Body of pancreas (tissue), 4 donors: ENCODE measurements at regions not wholly inside any gene's neighbourhood (a gene's known extent, or its start where the extent isn't known, plus 50 kb on each side); places are given as distances from the start of the nearest gene placed in this dataset. TPM values are rescaled to one million over a fixed set of nuclear protein-coding genes. Genes with fewer than 3 reads are reported as not detected.

Experiments
- ATAC-seq: fragments of 150-250 bp; one replicate; pipeline ENCODE4 v1.9.1; 2016
- DNase-seq, 4 donors: peaks; one replicate each; pipeline ENCODE4 v3.0.0-alpha.2; 2019
- H3K27ac ChIP-seq, 4 donors: fragments of 200-600 bp; sonication (generic); 1 replicate in 3 of 4; 2 replicates in 1 of 4; pipeline versions ENCODE4 v1.5.1 to v1.6.1; 2016 to 2019; ENCODE audit warnings: mild to moderate bottlenecking in 1 of 4, mixed read lengths in 1 of 4, moderate library complexity in 1 of 4
- H3K27me3 ChIP-seq, 2 donors: fragments of 200-600 bp; sonication (generic); one replicate each; pipeline ENCODE4 v1.6.0; 2016; ENCODE audit warnings: mild to moderate bottlenecking in 1 of 2
- H3K36me3 ChIP-seq, 2 donors: fragments of 200-600 bp; sonication (generic); replicated peaks in 1 of 2; 2 replicates each; pipeline ENCODE4 v1.5.1; 2016; ENCODE audit warnings: low read depth in 2 of 2; ENCODE audit not compliant: insufficient read depth in 1 of 2
- H3K4me1 ChIP-seq: fragments of 200-600 bp; sonication (generic); one replicate; pipeline ENCODE4 v1.6.0; 2016
- H3K4me3 ChIP-seq, 2 donors: fragments of 200-600 bp; sonication (generic); 1 replicate in 1 of 2; 2 replicates in 1 of 2; pipeline ENCODE4 v1.5.1; 2016 to 2019
- H3K9me3 ChIP-seq, 3 donors: fragments of 200-600 bp; sonication (generic); 1 replicate in 2 of 3; 2 replicates in 1 of 3; pipeline ENCODE4 v1.5.1; 2016
- POLR2A ChIP-seq, 3 donors: fragments of 450-650 bp; IDR thresholded peaks; one replicate each; pipeline ENCODE4 v1.6.1; 2016; ENCODE audit warnings: antibody characterized with exemption in 3 of 3, mild to moderate bottlenecking in 2 of 3
- WGBS, 2 donors: methylation state at CpG; one replicate each; pipeline ENCODE4 v1.1.5; 2017; 5-methylcytosine and 5-hydroxymethylcytosine counted together
- intact Hi-C: fragments of 100-400 bp; cut with DNase I; formaldehyde crosslinking; loops from one replicate; pipeline ENCODE4 v1.15.1; 2023
- small RNA-seq: library from RNA; depleted of rRNA; stranded (forward); fragments of <200 nt; gene quantifications from one replicate; pipeline ENCODE3, GENCODE V24; 2016
- TF ChIP-seq, protein P1 (sequence below), 7 experiments: fragments of 450-650 bp in 4 of 7; fragments of 200-600 bp in 3 of 7; sonication (generic) in 3 of 7; IDR thresholded peaks; one replicate each; pipeline ENCODE4 v1.5.1; 2016 to 2019; ENCODE audit warnings: antibody characterized with exemption in 7 of 7

DNA sequence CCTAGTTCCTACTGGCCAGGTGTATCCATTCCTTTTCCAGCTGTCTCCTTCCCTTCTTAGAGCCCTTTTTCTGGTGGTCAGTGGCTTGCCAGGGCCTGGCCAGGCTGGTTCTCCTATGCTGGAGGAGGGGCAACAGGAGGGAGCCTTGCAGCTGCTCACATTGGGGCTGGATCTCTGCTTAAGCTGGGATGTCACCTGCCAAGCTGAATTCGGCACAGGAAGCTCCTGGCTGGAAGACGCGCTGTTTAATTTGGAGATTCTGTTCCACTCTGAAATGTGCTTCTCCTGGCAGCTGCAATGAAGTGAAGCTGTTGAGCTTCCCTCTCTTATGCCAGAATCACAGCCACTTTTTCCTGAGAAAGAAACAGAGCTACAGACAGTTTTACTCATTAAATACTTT lies 56.0 kb upstream of the POU3F1 start:
- Histone ChIP-seq H3K36me3 (no peaks in the 10 kb centered on the region), H3K4me3 (no peak overlapping the region), H3K27ac (no peak overlapping the region), H3K4me1 (no peaks in the 10 kb centered on the region), H3K9me3 (no peaks in the 10 kb centered on the region), H3K27me3 (no peaks in the 10 kb centered on the region)
- DNase-seq (no peak), ATAC-seq (no peak)
- intact Hi-C loops: no loop called here
- 70 to 86% methylated on average over 3 of the region's 3 CpGs for WGBS, 2 donors
- TF ChIP-seq POLR2A (IDR thresholded peaks at IDR 0.05): no peak
- TF ChIP-seq, protein P1, sequence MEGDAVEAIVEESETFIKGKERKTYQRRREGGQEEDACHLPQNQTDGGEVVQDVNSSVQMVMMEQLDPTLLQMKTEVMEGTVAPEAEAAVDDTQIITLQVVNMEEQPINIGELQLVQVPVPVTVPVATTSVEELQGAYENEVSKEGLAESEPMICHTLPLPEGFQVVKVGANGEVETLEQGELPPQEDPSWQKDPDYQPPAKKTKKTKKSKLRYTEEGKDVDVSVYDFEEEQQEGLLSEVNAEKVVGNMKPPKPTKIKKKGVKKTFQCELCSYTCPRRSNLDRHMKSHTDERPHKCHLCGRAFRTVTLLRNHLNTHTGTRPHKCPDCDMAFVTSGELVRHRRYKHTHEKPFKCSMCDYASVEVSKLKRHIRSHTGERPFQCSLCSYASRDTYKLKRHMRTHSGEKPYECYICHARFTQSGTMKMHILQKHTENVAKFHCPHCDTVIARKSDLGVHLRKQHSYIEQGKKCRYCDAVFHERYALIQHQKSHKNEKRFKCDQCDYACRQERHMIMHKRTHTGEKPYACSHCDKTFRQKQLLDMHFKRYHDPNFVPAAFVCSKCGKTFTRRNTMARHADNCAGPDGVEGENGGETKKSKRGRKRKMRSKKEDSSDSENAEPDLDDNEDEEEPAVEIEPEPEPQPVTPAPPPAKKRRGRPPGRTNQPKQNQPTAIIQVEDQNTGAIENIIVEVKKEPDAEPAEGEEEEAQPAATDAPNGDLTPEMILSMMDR (IDR thresholded peaks at IDR 0.05): no peak

DNA sequence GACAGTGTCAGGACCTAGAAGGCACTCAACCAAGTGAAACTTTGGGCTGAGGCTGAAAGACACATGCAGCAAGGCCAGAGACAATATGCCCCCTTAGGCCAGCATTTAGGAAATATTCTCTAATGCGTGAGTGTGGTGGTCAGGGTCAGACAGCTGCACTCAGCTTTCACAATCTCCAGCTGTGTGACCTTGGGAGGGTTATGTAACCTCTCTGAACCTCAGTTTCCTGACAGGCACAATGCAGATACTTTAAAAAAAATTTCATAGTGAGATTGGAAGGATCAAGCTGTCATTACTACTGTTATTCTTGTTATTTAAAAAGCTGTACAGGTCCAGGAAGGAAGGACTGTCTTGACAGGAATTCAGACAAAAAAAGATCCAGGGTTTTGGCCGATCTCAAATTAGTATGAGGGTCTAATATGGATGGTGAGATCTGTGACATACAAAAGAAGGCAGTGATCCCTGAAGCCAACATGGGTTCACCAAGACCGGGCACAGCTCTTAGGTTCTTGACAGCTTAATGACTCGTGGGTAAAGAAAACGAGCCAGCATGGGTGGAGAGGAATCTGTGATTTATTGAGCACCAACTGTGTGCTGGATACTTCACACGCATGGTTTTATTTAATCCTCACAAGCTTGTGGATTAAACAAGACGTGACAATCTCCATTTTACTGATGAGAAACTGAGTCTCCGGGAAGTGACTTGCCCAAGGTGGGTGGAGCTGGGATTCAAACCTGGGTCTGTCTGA lies 54.6 kb upstream of the POU3F1 start:
- DNase-seq: no peak
- H3K9me3 ChIP-seq: no peaks in the 10 kb centered on the region
- no peaks in the 10 kb centered on the region for H3K4me1 ChIP-seq

DNA sequence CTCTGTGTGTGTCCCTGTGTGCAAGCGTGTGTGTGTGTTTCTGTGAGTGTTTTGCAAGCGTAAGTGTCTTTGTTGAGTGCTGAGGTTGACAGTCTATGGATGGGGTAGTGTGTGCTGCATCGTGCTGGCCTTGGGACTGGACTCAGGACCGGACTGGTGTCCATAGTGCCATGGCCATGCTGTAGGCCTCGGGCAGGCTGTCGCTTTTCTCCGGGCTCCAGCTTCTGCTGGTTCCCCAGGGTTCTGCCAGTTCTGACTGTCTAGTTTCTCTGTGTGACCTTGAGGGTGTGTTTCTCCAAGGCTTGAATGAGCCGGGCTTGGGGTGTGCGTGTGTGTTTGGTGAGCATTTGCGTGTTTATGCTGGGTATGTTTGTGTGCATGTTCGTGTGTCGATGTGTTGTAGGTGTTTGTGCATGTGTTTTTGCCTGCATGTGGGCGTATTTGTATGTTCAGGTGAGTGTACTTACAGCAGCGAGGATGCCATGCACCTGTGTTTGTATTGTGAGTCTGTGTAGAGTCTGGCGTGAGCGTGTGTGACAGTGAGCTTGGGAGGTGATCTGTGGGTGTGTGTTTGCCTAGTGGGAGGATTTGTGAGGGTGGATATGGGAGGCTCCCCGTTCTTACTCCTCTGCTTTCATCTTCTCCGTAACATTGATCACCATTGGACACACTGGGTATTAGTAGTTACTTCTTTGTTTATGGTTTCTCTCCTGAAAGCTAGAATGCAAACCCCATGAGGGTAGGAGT lies 51.7 kb upstream of the POU3F1 start:
- intact Hi-C loops: no loop called here
- Histone ChIP-seq H3K4me3 (no peak overlapping the region), H3K27ac (no peak overlapping the region), H3K4me1 (no peaks in the 10 kb centered on the region), H3K27me3 (no peaks in the 10 kb centered on the region), H3K9me3 (no peaks in the 10 kb centered on the region), H3K36me3 (no peaks in the 10 kb centered on the region)
- TF ChIP-seq, protein P1 (IDR thresholded peaks at IDR 0.05): no peak
- TF ChIP-seq POLR2A (IDR thresholded peaks at IDR 0.05): no peak
- 67 to 68% methylated on average over 18 of the region's 18 CpGs for WGBS, 2 donors
- ATAC-seq: no peak
- no peak for DNase-seq

More for the DNA sequence above, 54.6 kb upstream of the POU3F1 start:
- no peak for ATAC-seq
- WGBS, 2 donors: 81 to 82% methylated on average over 8 of the region's 8 CpGs
- no peak for TF ChIP-seq POLR2A (IDR thresholded peaks at IDR 0.05)
- TF ChIP-seq, protein P1 (IDR thresholded peaks at IDR 0.05): no peak
- intact Hi-C loops: no loop called here
- Histone ChIP-seq H3K4me3 (no peak overlapping the region), H3K27me3 (no peaks in the 10 kb centered on the region), H3K36me3 (no peaks in the 10 kb centered on the region), H3K27ac (no peak overlapping the region)

DNA sequence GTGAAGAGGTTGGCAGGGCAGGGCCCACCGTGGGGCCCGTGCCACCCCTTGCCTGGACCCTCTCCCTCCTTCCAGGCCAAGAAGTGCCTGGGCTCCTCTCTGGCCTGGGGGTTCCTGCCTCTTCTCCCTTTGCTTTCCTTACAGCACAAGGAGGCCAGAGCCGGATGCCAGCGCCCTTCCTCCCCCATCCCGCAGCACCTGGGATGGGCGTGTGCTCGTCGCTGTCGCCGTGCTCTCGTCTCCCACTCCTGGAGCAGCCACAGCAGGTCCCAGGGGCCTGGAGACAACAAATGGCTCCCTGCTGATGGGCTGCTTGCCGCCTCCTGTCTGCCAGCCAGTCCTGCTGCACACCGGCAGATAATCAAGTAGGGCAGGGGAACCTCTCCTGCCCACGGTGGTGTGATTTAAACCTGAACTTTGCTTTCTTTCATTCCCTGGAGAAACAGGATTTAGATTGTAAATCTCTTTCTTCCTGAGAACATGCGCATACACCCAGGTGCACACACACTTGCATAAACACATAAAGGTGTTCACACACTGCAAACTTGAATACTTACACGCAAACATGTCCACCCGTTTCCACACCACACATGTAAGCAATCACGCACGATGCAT lies 50.8 kb upstream of the POU3F1 start:
- Histone ChIP-seq H3K9me3 (no peaks in the 10 kb centered on the region), H3K4me1 (no peaks in the 10 kb centered on the region), H3K4me3 (no peak overlapping the region), H3K27me3 (no peaks in the 10 kb centered on the region), H3K27ac (no peak overlapping the region), H3K36me3 (no peaks in the 10 kb centered on the region)
- WGBS, 2 donors: 56 to 62% methylated on average over 12 to 19 of the region's 19 CpGs
- ATAC-seq (no peak), DNase-seq (no peak)
- TF ChIP-seq, protein P1 (IDR thresholded peaks at IDR 0.05): no peak
- no peak for TF ChIP-seq POLR2A (IDR thresholded peaks at IDR 0.05)
- intact Hi-C loops: no loop called here

Small RNA genes in the stretch of these regions (small RNA-seq; reads per million reads assigned to genes)
- not detected for gene RNU6-753P
